IMR-90 (cell line): ENCODE measurements at regions not wholly inside any gene's neighbourhood (a gene's known extent, or its start where the extent isn't known, plus 50 kb on each side); places are given as distances from the start of the nearest gene placed in this dataset.

ENCODE experiments used
- ATAC-seq: fragments of 200-7000 bp; cut with Tn5 transposase; 2 replicates; pipeline ENCODE4 v1.9.1; 2020; ENCODE audit warnings: low read depth, mild to moderate bottlenecking, moderate library complexity
- BruUV-seq: library from RNA; stranded (reverse); fragments of 400-500 nt; replicated peaks from 2 replicates; lab custom pipeline; 2021; lab: Mats Ljungman, UMichigan
- CTCF ChIA-PET: fragments of 300-600 bp; formaldehyde crosslinking; extraction: SDS; loops from one replicate; lab custom pipeline; 2021; ENCODE audit warnings: antibody characterized with exemption; lab: Yijun Ruan, JAX
- POLR2A ChIA-PET: fragments of 300-600 bp; sonication (Branson Sonifier 250); formaldehyde crosslinking; loops from one replicate; lab custom pipeline; 2022; ENCODE audit warnings: antibody characterized with exemption; ENCODE audit not compliant: unreplicated experiment; lab: Charles Lee
- DNase-seq: peaks from one replicate; pipeline ENCODE4 v3.0.0; 2013
- H2AFZ ChIP-seq: replicated peaks from 2 replicates; pipeline ENCODE3; 2013; ENCODE audit warnings: low read length, mild to moderate bottlenecking; ENCODE audit not compliant: poor library complexity
- H2AK5ac ChIP-seq: 2 replicates; pipeline ENCODE4 v1.6.1; 2013; ENCODE audit warnings: low read depth, low read length, inconsistent platforms
- H2AK9ac ChIP-seq: replicated peaks from 2 replicates; pipeline ENCODE3; 2013; ENCODE audit warnings: mild to moderate bottlenecking, low read depth, low read length, moderate library complexity; ENCODE audit not compliant: poor library complexity
- H2BK120ac ChIP-seq: 2 replicates; pipeline ENCODE4 v1.6.1; 2013; ENCODE audit warnings: low read depth, low read length, inconsistent platforms
- H2BK15ac ChIP-seq: 3 replicates; pipeline ENCODE4 v1.6.1; 2013; ENCODE audit warnings: low read depth, low read length, inconsistent platforms
- H2BK20ac ChIP-seq: 2 replicates; pipeline ENCODE4 v1.6.1; 2013; ENCODE audit warnings: low read depth, mild to moderate bottlenecking, inconsistent platforms, low read length, moderate library complexity
- H2BK5ac ChIP-seq: 2 replicates; pipeline ENCODE4 v1.6.1; 2013; ENCODE audit warnings: mild to moderate bottlenecking, low read depth, low read length, inconsistent platforms; ENCODE audit not compliant: poor library complexity, severe bottlenecking
- H3K14ac ChIP-seq: replicated peaks from 2 replicates; pipeline ENCODE4 v1.6.1; 2013; ENCODE audit warnings: low read depth, low read length, inconsistent platforms
- H3K18ac ChIP-seq: 2 replicates; pipeline ENCODE4 v1.6.1; 2013; ENCODE audit warnings: low read depth, low read length, control low read depth
- H3K23ac ChIP-seq: 2 replicates; pipeline ENCODE4 v1.6.1; 2013; ENCODE audit warnings: low read depth, low read length, inconsistent platforms
- H3K27ac ChIP-seq: 2 replicates; pipeline ENCODE4 v1.5.1; 2013; ENCODE audit warnings: mild to moderate bottlenecking, control low read depth, low read length; ENCODE audit not compliant: insufficient read depth
- H3K27me3 ChIP-seq: 2 replicates; pipeline ENCODE4 v1.6.1; 2013; ENCODE audit warnings: low read length; ENCODE audit not compliant: control insufficient read depth, insufficient read depth
- H3K36me3 ChIP-seq: 2 replicates; pipeline ENCODE4 v1.6.1; 2013; ENCODE audit warnings: low read length, mixed read lengths; ENCODE audit not compliant: control insufficient read depth, insufficient read depth
- H3K4ac ChIP-seq: 2 replicates; pipeline ENCODE4 v1.6.1; 2013; ENCODE audit warnings: low read depth, low read length, inconsistent platforms
- H3K4me1 ChIP-seq: 2 replicates; pipeline ENCODE4 v1.6.1; 2013; ENCODE audit warnings: low read length, mixed read lengths; ENCODE audit not compliant: control insufficient read depth, insufficient read depth
- H3K4me2 ChIP-seq: 2 replicates; pipeline ENCODE4 v1.6.1; 2013; ENCODE audit warnings: low read depth, mild to moderate bottlenecking, control low read depth, low read length, moderate library complexity
- H3K4me3 ChIP-seq: 2 replicates; pipeline ENCODE4 v1.5.1; 2013; ENCODE audit warnings: low read depth, mild to moderate bottlenecking, control low read depth, low read length, moderate library complexity; ENCODE audit not compliant: insufficient read depth
- H3K56ac ChIP-seq: 2 replicates; pipeline ENCODE4 v1.6.1; 2013; ENCODE audit warnings: low read length, inconsistent platforms; ENCODE audit not compliant: insufficient read depth; ENCODE audit errors: extremely low read depth
- H3K79me1 ChIP-seq, 2 experiments: 2 replicates each; pipeline ENCODE4 v1.6.1; 2013; ENCODE audit warnings: low read length in 2 of 2, inconsistent platforms in 1 of 2, low read depth in 1 of 2
- H3K9ac ChIP-seq: 2 replicates; pipeline ENCODE4 v1.6.1; 2013; ENCODE audit warnings: low read depth, low read length, control low read depth
- H3K9me1 ChIP-seq: 2 replicates; pipeline ENCODE4 v1.6.1; 2013; ENCODE audit warnings: low read length, inconsistent platforms; ENCODE audit not compliant: insufficient read depth
- H3K9me3 ChIP-seq: 2 replicates; pipeline ENCODE4 v1.6.1; 2013; ENCODE audit warnings: low read length; ENCODE audit not compliant: control insufficient read depth, insufficient read depth
- H4K20me1 ChIP-seq: 2 replicates; pipeline ENCODE4 v1.6.1; 2013; ENCODE audit warnings: low read length, inconsistent platforms; ENCODE audit not compliant: insufficient read depth
- H4K5ac ChIP-seq: 2 replicates; pipeline ENCODE4 v1.6.1; 2013; ENCODE audit warnings: mild to moderate bottlenecking, low read depth, low read length, control low read depth
- H4K8ac ChIP-seq, 2 experiments: 2 replicates each; pipeline ENCODE4 v1.6.1; 2013; ENCODE audit warnings: low read depth in 2 of 2, low read length in 2 of 2, control low read depth in 1 of 2, inconsistent platforms in 1 of 2
- H4K91ac ChIP-seq: 2 replicates; pipeline ENCODE4 v1.6.1; 2013; ENCODE audit warnings: low read depth, low read length, inconsistent platforms; ENCODE audit not compliant: insufficient read depth
- CEBPB ChIP-seq: IDR thresholded peaks from 2 replicates; pipeline ENCODE4 v1.6.1; 2012; ENCODE audit warnings: low read depth, low read length, improper control_type of control experiment
- ELK1 ChIP-seq: fragments of 150-350 bp; IDR thresholded peaks from 2 replicates; pipeline ENCODE4 v1.6.1; 2016; ENCODE audit warnings: low read depth, mild to moderate bottlenecking, low read length, moderate library complexity, borderline replicate concordance
- WGBS, 2 experiments: methylation state at CpG; one replicate each; pipeline versions ENCODE4 v1.1.5 to v1.1.7; 2013; ENCODE audit warnings: missing lambda C conversion rate in 2 of 2; ENCODE audit not compliant: insufficient read length in 1 of 2; ENCODE audit errors: extremely low coverage in 2 of 2; 5-methylcytosine and 5-hydroxymethylcytosine counted together
- dilution Hi-C: fragments of 300-500 bp; cut with HindIII; formaldehyde crosslinking; loops from one replicate; pipeline ENCODE4 v1.14.3; 2018; ENCODE audit warnings: low sequenced_read_pairs; ENCODE audit not compliant: unreplicated experiment
- in situ Hi-C: fragments of 300-500 bp; cut with MboI; formaldehyde crosslinking; loops from 3 replicates; pipeline ENCODE4 v1.14.3; 2019; ENCODE audit warnings: low sequenced_read_pairs, inconsistent platforms, mixed read lengths
- intact Hi-C: fragments of 100-400 bp; cut with micrococcal nuclease; formaldehyde crosslinking; loops from 2 replicates; pipeline ENCODE4 v1.10.0; 2022

- Histone ChIP-seq H3K27ac (no peak overlapping the region; the same call in 1 of the 2 replicates), H3K18ac (no peak overlapping the region; the same call in 1 of the 2 replicates), H2AFZ (no peak overlapping the region), H3K4me1 (no peaks in the 10 kb centered on the region; the same call in 1 of the 2 replicates), H3K9me3 (peaks cover 2% of the 10 kb centered on the region; the same call in 1 of the 2 replicates), H2BK120ac (no peak overlapping the region), H2BK15ac (no peak overlapping the region), H3K23ac (no peak overlapping the region), H3K9ac (no peak overlapping the region), H4K20me1 (no peaks in the 10 kb centered on the region), H3K56ac (no peak overlapping the region), H3K9me1 (no peaks in the 10 kb centered on the region), H2BK5ac (no peak overlapping the region), H3K36me3 (no peaks in the 10 kb centered on the region), H4K8ac (no peak overlapping the region), H4K91ac (no peak overlapping the region; the same call in 1 of the 2 replicates), H3K4ac (no peak overlapping the region), H2AK5ac (no peak overlapping the region), H3K14ac (no peak overlapping the region), H3K79me1 (no peaks in the 10 kb centered on the region), H2AK9ac (no peak overlapping the region), H3K4me3 (no peak overlapping the region), H2BK20ac (no peak overlapping the region), H3K27me3 (no peaks in the 10 kb centered on the region; the same call in 1 of the 2 replicates), H4K5ac (no peak overlapping the region), H3K4me2 (no peak overlapping the region)
- dilution Hi-C loops, result no loop called here
- POLR2A ChIA-PET, result no interaction called here
- no TSS peak for BruUV-seq
- intact Hi-C loops, result no loop called here
- peak; percentile 53; the same call in 1 of the 2 replicates for ATAC-seq
- in situ Hi-C loops, result no loop called here
- CTCF ChIA-PET, result no interaction called here
- DNase-seq, result peak; percentile 6
- no peak for TF ChIP-seq ELK1
- TF ChIP-seq CEBPB, result 0 out of 2 replicates have a peak, but pooled peaks have one; percentile 48
- 41% methylated on average over 2 of the region's 4 CpGs; no CpG with 5 or more reads in 1 of the 2 experiments for WGBS, 2 experiments
These were observed 133.4 kb downstream of the DICER1 start for GRCh38 chr14:95023886-95024285.
